H1 (cell line): ENCODE measurements at regions not wholly inside any gene's neighbourhood (a gene's known extent, or its start where the extent isn't known, plus 50 kb on each side); places are given as distances from the start of the nearest gene placed in this dataset.

Experiments
- CTCF ChIA-PET: fragments of 300-600 bp; sonication (Branson Sonifier 250); formaldehyde crosslinking; loops from one replicate; lab custom pipeline; 2021; ENCODE audit not compliant: partially characterized antibody; lab: Charles Lee
- POLR2A ChIA-PET: fragments of 300-600 bp; sonication (Branson Sonifier 250); formaldehyde crosslinking; loops from one replicate; lab custom pipeline; 2021; ENCODE audit warnings: inconsistent platforms; ENCODE audit not compliant: partially characterized antibody; lab: Charles Lee
- DNase-seq, 2 experiments: peaks; one replicate each; pipeline versions ENCODE4 v3.0.0 to v3.0.0-alpha.2; 2010 to 2022; ENCODE audit warnings: low spot score in 2 of 2, low read depth in 1 of 2, mixed read lengths in 1 of 2
- FAIRE-seq: peaks from 2 replicates; lab custom pipeline; 2011; peaks lifted over from hg19 to GRCh38; lab: Jason Lieb, UNC
- H2AFZ ChIP-seq: 2 replicates; pipeline ENCODE4 v1.8.1; 2012; ENCODE audit warnings: low read length, inconsistent platforms
- H2AK5ac ChIP-seq: 2 replicates; pipeline ENCODE4 v1.6.1; 2013; ENCODE audit warnings: low read depth, low read length
- H2BK120ac ChIP-seq: replicated peaks from 2 replicates; pipeline ENCODE3; 2013; ENCODE audit warnings: low read depth, low read length, inconsistent platforms
- H2BK12ac ChIP-seq: 2 replicates; pipeline ENCODE4 v1.6.1; 2013; ENCODE audit warnings: low read depth, low read length
- H2BK15ac ChIP-seq: 2 replicates; pipeline ENCODE4 v1.6.1; 2013; ENCODE audit warnings: low read length
- H2BK20ac ChIP-seq: 2 replicates; pipeline ENCODE4 v1.6.1; 2013; ENCODE audit warnings: low read length
- H2BK5ac ChIP-seq: 2 replicates; pipeline ENCODE4 v1.6.1; 2013; ENCODE audit warnings: low read depth, low read length
- H3K14ac ChIP-seq: 2 replicates; pipeline ENCODE4 v1.6.1; 2013; ENCODE audit warnings: inconsistent platforms; ENCODE audit not compliant: insufficient read length
- H3K18ac ChIP-seq: 2 replicates; pipeline ENCODE4 v1.6.1; 2013; ENCODE audit warnings: low read length; ENCODE audit errors: extremely low read depth
- H3K23ac ChIP-seq: 2 replicates; pipeline ENCODE4 v1.6.1; 2013; ENCODE audit warnings: inconsistent platforms; ENCODE audit not compliant: insufficient read length
- H3K23me2 ChIP-seq: 2 replicates; pipeline ENCODE4 v1.6.1; 2013; ENCODE audit warnings: low read depth, low read length
- H3K27ac ChIP-seq: 2 replicates; pipeline ENCODE4 v1.6.1; 2011; ENCODE audit warnings: low read depth, low read length, inconsistent platforms
- H3K27me3 ChIP-seq, 4 experiments: replicated peaks in 1 of 4; 1 replicate in 1 of 4; 2 replicates in 3 of 4; pipeline versions ENCODE4 v1.6.1 to v1.8.1; 2011 to 2013; ENCODE audit warnings: low read length in 3 of 4, mild to moderate bottlenecking in 3 of 4, inconsistent platforms in 2 of 4, mixed read lengths in 2 of 4, moderate library complexity in 1 of 4; ENCODE audit not compliant: control insufficient read depth in 3 of 4, insufficient read depth in 3 of 4; ENCODE audit errors: extremely low read depth in 1 of 4
- H3K36me3 ChIP-seq, 4 experiments: 2 replicates each; pipeline versions ENCODE4 v1.6.1 to v1.8.1; 2011 to 2013; ENCODE audit warnings: mild to moderate bottlenecking in 4 of 4, low read length in 3 of 4, moderate library complexity in 2 of 4, control low read depth in 1 of 4, inconsistent platforms in 1 of 4; ENCODE audit not compliant: insufficient read depth in 4 of 4, control insufficient read depth in 2 of 4
- H3K4ac ChIP-seq: replicated peaks from 2 replicates; pipeline ENCODE3; 2013; ENCODE audit warnings: low read length, low read depth, mixed read lengths, inconsistent platforms; ENCODE audit not compliant: insufficient read length
- H3K4me1 ChIP-seq, 4 experiments: replicated peaks in 1 of 4; 1 replicate in 1 of 4; 2 replicates in 3 of 4; pipeline versions ENCODE4 v1.6.1 to v1.8.1; 2011 to 2013; ENCODE audit warnings: low read length in 3 of 4, inconsistent platforms in 2 of 4, mixed read lengths in 1 of 4; ENCODE audit not compliant: insufficient read depth in 4 of 4, control insufficient read depth in 3 of 4
- H3K4me2 ChIP-seq, 2 experiments: 2 replicates each; pipeline versions ENCODE4 v1.6.1 to v1.8.1; 2011 to 2013; ENCODE audit warnings: low read depth in 2 of 2, low read length in 2 of 2, control low read depth in 1 of 2, inconsistent platforms in 1 of 2, mild to moderate bottlenecking in 1 of 2; ENCODE audit not compliant: insufficient read depth in 1 of 2
- H3K4me3 ChIP-seq, 4 experiments: fragments of 200-600, 300-600 bp in 1 of 4; sonication (generic), shearing (Covaris generic), sonication (Bioruptor Twin) in 1 of 4; 2 replicates each; pipeline versions ENCODE4 v1.5.1 to v1.8.1; 2011 to 2016; ENCODE audit warnings: low read length in 4 of 4, low read depth in 3 of 4, control low read depth in 2 of 4, inconsistent platforms in 2 of 4, mild to moderate bottlenecking in 2 of 4, mixed read lengths in 1 of 4, moderate library complexity in 1 of 4; ENCODE audit not compliant: insufficient read depth in 2 of 4; ENCODE audit errors: extremely low read depth in 1 of 4
- H3K56ac ChIP-seq: replicated peaks from 2 replicates; pipeline ENCODE3; 2013; ENCODE audit warnings: low read depth, mild to moderate bottlenecking, mixed read lengths, low read length, inconsistent platforms; ENCODE audit not compliant: insufficient read length
- H3K79me1 ChIP-seq: 2 replicates; pipeline ENCODE4 v1.6.1; 2013; ENCODE audit warnings: low read depth, low read length, control low read depth
- H3K79me2 ChIP-seq, 2 experiments: 2 replicates each; pipeline versions ENCODE4 v1.6.1 to v1.8.1; 2012 to 2013; ENCODE audit warnings: low read length in 2 of 2, mild to moderate bottlenecking in 2 of 2, inconsistent platforms in 1 of 2; ENCODE audit not compliant: insufficient read depth in 2 of 2, control insufficient read depth in 1 of 2
- H3K9ac ChIP-seq, 4 experiments: replicated peaks in 1 of 4; 1 replicate in 1 of 4; 2 replicates in 3 of 4; pipeline versions ENCODE4 v1.6.1 to v1.8.1; 2011 to 2013; ENCODE audit warnings: low read depth in 3 of 4, low read length in 3 of 4, control low read depth in 2 of 4, mild to moderate bottlenecking in 2 of 4, moderate library complexity in 2 of 4, inconsistent platforms in 1 of 4; ENCODE audit errors: extremely low read depth in 1 of 4
- H3K9me3 ChIP-seq, 2 experiments: 2 replicates each; pipeline versions ENCODE4 v1.6.1 to v1.8.1; 2012 to 2013; ENCODE audit warnings: mild to moderate bottlenecking in 2 of 2, moderate library complexity in 2 of 2, control low read depth in 1 of 2, inconsistent platforms in 1 of 2, low read depth in 1 of 2, low read length in 1 of 2, mixed read lengths in 1 of 2; ENCODE audit not compliant: insufficient read depth in 2 of 2
- H4K20me1 ChIP-seq, 2 experiments: replicated peaks in 1 of 2; 2 replicates each; pipeline versions ENCODE3 to v1.8.1; 2011 to 2013; ENCODE audit warnings: inconsistent platforms in 2 of 2, low read length in 2 of 2, mild to moderate bottlenecking in 1 of 2; ENCODE audit not compliant: insufficient read depth in 2 of 2, control insufficient read depth in 1 of 2
- H4K5ac ChIP-seq: 2 replicates; pipeline ENCODE4 v1.6.1; 2013; ENCODE audit warnings: low read length, low read depth, mixed read lengths, inconsistent platforms; ENCODE audit not compliant: insufficient read length
- H4K8ac ChIP-seq: 2 replicates; pipeline ENCODE4 v1.8.0; 2013; ENCODE audit warnings: mild to moderate bottlenecking, moderate library complexity, low read length, inconsistent platforms; ENCODE audit not compliant: insufficient read depth; ENCODE audit errors: extremely low read depth
- H4K91ac ChIP-seq: replicated peaks from 2 replicates; pipeline ENCODE3; 2013; ENCODE audit warnings: low read length, mixed read lengths, inconsistent platforms; ENCODE audit not compliant: insufficient read length
- ATF2 ChIP-seq: IDR thresholded peaks from 2 replicates; pipeline ENCODE4 v1.6.1; 2012; ENCODE audit warnings: low read length, inconsistent platforms
- ATF3 ChIP-seq: IDR thresholded peaks from 2 replicates; pipeline ENCODE4 v1.6.1; 2011; ENCODE audit warnings: low read depth, mild to moderate bottlenecking, low read length; ENCODE audit not compliant: insufficient read depth
- EZH2 ChIP-seq: fragments of 200-600 bp; sonication (generic); IDR thresholded peaks from 2 replicates; pipeline ENCODE4 v1.7.1; 2012; ENCODE audit warnings: low read depth, mild to moderate bottlenecking, moderate library complexity, low read length, inconsistent platforms; ENCODE audit not compliant: severe bottlenecking
- HDAC6 ChIP-seq: IDR thresholded peaks from one replicate; pipeline ENCODE4 v1.7.1; 2012; ENCODE audit warnings: low read depth, mild to moderate bottlenecking, inconsistent platforms, low read length, moderate library complexity
- MAX ChIP-seq: IDR thresholded peaks from 2 replicates; pipeline ENCODE4 v1.6.1; 2012; ENCODE audit warnings: inconsistent platforms
- RXRA ChIP-seq: IDR thresholded peaks from 2 replicates; pipeline ENCODE4 v1.6.1; 2011; ENCODE audit warnings: low read depth, mild to moderate bottlenecking, low read length, moderate library complexity; ENCODE audit not compliant: insufficient read depth
- TAF1 ChIP-seq: IDR thresholded peaks from 2 replicates; pipeline ENCODE4 v1.6.1; 2011; ENCODE audit warnings: mild to moderate bottlenecking, low read depth, low read length
- WGBS, 2 experiments: shearing (Covaris generic) in 1 of 2; methylation state at CpG; one replicate each; pipeline versions ENCODE4 v1.1.6 to v1.1.7; 2013 to 2015; ENCODE audit warnings: low lambda C conversion rate in 2 of 2, mixed read lengths in 2 of 2, inconsistent platforms in 1 of 2, low coverage in 1 of 2, missing lambda C conversion rate in 1 of 2; ENCODE audit not compliant: insufficient replicate concordance in 2 of 2, insufficient coverage in 1 of 2, insufficient read length in 1 of 2; ENCODE audit errors: extremely low coverage in 1 of 2, missing lambda C conversion rate in 1 of 2; 5-methylcytosine and 5-hydroxymethylcytosine counted together

- ChIA-PET POLR2A (no interaction called here), CTCF (interaction anchor here (1.3 kb wide), 1 partner anchor 12 kb away, joined by 3 read pairs; no protein-coding TSS in a partner anchor)
- 90% methylated on average over 1 of the region's 1 CpG; no CpG with 5 or more reads in 1 of the 2 experiments for WGBS, 2 experiments
These were observed 1067.7 kb downstream of the C4orf33 start for GRCh38 chr4:130163701-130164100.

More at GRCh38 chr4:130163701-130164100, 1067.7 kb downstream of the C4orf33 start:
- H3K27ac ChIP-seq = no peak overlapping the region
- H3K18ac ChIP-seq = no peak overlapping the region
- H4K8ac ChIP-seq = no peak overlapping the region
- no peak overlapping the region for H2BK20ac ChIP-seq
- H2BK15ac ChIP-seq = no peak overlapping the region
- no peak overlapping the region for H4K91ac ChIP-seq
- H3K4me2 ChIP-seq = no peak overlapping the region
- H2BK12ac ChIP-seq = no peak overlapping the region
- H3K27me3 ChIP-seq = no peaks in the 10 kb centered on the region
- H3K79me1 ChIP-seq = no peaks in the 10 kb centered on the region
- H3K79me2 ChIP-seq = no peaks in the 10 kb centered on the region
- H3K36me3 ChIP-seq = no peaks in the 10 kb centered on the region
- H3K9ac ChIP-seq = no peak overlapping the region
- H2AK5ac ChIP-seq = no peak overlapping the region
- no peak for FAIRE-seq
- no peaks in the 10 kb centered on the region for H3K4me1 ChIP-seq
- H3K23me2 ChIP-seq = peaks cover 2% of the 10 kb centered on the region; the same call in 1 of the 2 replicates
- TF ChIP-seq ATF2 (no peak), RXRA (no peak), TAF1 (no peak), MAX (no peak), HDAC6 (no peak), EZH2 (no peak), ATF3 (no peak)
- no peaks in the 10 kb centered on the region for H4K20me1 ChIP-seq
- no peak overlapping the region for H2BK120ac ChIP-seq
- no peak overlapping the region for H2BK5ac ChIP-seq
- H3K4ac ChIP-seq = no peak overlapping the region
- H3K4me3 ChIP-seq = no peak overlapping the region
- H3K23ac ChIP-seq = no peak overlapping the region
- no peaks in the 10 kb centered on the region for H3K9me3 ChIP-seq
- H3K14ac ChIP-seq = no peak overlapping the region
- H2AFZ ChIP-seq = 0 out of 2 replicates have a peak overlapping the region, but pooled peaks have one; percentile 52
- no peak overlapping the region for H3K56ac ChIP-seq
- no peak for DNase-seq
- H4K5ac ChIP-seq = no peak overlapping the region
